ENCODE measurements at regions not wholly inside any gene's neighbourhood (a gene's known extent, or its start where the extent isn't known, plus 50 kb on each side); places are given as distances from the start of the nearest gene placed in this dataset.

DNA sequence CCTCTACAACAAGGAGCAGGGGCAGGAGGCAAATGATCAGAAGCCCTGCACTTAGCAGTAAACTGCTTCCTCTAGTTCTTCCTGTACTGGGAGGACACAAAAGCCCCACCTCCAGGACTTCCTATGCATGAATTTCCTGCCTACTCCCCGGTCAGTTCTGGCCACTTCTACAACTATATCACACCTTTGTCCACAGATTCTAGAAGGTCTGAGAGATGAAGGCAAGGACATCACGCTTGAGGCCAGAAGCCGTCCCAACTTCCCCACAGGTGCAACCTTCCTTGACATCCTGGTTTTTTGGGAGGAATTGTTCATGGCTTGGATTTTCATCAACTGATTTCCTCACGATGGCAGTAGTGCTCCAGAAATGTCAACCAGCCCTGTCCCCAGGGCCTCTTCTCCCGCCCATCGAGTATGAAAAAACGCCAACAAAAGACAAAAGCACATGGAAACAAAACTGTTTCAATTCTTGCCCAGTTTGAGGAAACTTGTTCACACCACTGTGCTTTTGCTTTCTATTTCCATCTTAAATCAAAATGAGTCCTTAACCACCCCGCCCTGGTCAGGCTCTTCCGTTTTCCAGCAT lies 206.5 kb upstream of the STK26 start:
- H3K4me3 ChIP-seq (replicated peaks; ENCODE audit: insufficient read depth, low read length): no peak overlapping the region
- DNase-seq (ENCODE audit: low read depth in 1 of 2, low spot score in 1 of 2): peak in 1 of 2 experiments; percentile 82
- no peak overlapping the region; the same call in 1 of the 2 replicates for H3K27ac ChIP-seq (replicated peaks)
- H3K27me3 ChIP-seq (ENCODE audit: insufficient read depth, poor library complexity, severe bottlenecking): no peaks in the 10 kb centered on the region
- no peak for TF ChIP-seq SPI1 (IDR thresholded peaks at IDR 0.05; ENCODE audit: borderline replicate concordance, low read depth)
- TF ChIP-seq, protein P1, sequence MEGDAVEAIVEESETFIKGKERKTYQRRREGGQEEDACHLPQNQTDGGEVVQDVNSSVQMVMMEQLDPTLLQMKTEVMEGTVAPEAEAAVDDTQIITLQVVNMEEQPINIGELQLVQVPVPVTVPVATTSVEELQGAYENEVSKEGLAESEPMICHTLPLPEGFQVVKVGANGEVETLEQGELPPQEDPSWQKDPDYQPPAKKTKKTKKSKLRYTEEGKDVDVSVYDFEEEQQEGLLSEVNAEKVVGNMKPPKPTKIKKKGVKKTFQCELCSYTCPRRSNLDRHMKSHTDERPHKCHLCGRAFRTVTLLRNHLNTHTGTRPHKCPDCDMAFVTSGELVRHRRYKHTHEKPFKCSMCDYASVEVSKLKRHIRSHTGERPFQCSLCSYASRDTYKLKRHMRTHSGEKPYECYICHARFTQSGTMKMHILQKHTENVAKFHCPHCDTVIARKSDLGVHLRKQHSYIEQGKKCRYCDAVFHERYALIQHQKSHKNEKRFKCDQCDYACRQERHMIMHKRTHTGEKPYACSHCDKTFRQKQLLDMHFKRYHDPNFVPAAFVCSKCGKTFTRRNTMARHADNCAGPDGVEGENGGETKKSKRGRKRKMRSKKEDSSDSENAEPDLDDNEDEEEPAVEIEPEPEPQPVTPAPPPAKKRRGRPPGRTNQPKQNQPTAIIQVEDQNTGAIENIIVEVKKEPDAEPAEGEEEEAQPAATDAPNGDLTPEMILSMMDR (IDR thresholded peaks at IDR 0.05; ENCODE audit: insufficient read depth, low read length): no peak
- no peak for TF ChIP-seq GABPA (IDR thresholded peaks at IDR 0.05; ENCODE audit: low read depth)

GRCh38 chrX:131818297-131818936 lies 204.7 kb upstream of the STK26 start:
- Histone ChIP-seq H3K4me3 (replicated peaks; ENCODE audit: insufficient read depth, low read length) (no peak overlapping the region), H3K27ac (replicated peaks) (no peak overlapping the region), H3K27me3 (ENCODE audit: insufficient read depth, poor library complexity, severe bottlenecking) (no peaks in the 10 kb centered on the region)
- TF ChIP-seq, protein P2, sequence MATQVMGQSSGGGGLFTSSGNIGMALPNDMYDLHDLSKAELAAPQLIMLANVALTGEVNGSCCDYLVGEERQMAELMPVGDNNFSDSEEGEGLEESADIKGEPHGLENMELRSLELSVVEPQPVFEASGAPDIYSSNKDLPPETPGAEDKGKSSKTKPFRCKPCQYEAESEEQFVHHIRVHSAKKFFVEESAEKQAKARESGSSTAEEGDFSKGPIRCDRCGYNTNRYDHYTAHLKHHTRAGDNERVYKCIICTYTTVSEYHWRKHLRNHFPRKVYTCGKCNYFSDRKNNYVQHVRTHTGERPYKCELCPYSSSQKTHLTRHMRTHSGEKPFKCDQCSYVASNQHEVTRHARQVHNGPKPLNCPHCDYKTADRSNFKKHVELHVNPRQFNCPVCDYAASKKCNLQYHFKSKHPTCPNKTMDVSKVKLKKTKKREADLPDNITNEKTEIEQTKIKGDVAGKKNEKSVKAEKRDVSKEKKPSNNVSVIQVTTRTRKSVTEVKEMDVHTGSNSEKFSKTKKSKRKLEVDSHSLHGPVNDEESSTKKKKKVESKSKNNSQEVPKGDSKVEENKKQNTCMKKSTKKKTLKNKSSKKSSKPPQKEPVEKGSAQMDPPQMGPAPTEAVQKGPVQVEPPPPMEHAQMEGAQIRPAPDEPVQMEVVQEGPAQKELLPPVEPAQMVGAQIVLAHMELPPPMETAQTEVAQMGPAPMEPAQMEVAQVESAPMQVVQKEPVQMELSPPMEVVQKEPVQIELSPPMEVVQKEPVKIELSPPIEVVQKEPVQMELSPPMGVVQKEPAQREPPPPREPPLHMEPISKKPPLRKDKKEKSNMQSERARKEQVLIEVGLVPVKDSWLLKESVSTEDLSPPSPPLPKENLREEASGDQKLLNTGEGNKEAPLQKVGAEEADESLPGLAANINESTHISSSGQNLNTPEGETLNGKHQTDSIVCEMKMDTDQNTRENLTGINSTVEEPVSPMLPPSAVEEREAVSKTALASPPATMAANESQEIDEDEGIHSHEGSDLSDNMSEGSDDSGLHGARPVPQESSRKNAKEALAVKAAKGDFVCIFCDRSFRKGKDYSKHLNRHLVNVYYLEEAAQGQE (IDR thresholded peaks at IDR 0.05; ENCODE audit: insufficient replicate concordance, low read depth): no peak
- TF ChIP-seq, protein P1 (IDR thresholded peaks at IDR 0.05; ENCODE audit: insufficient read depth, low read length): no peak
- no peak for TF ChIP-seq GABPA (IDR thresholded peaks at IDR 0.05; ENCODE audit: low read depth)
- TF ChIP-seq SPI1 (IDR thresholded peaks at IDR 0.05; ENCODE audit: borderline replicate concordance, low read depth): no peak
- no peak for TF ChIP-seq POLR2AphosphoS5 (IDR thresholded peaks at IDR 0.05; ENCODE audit: low read depth)
- DNase-seq (ENCODE audit: low read depth in 1 of 2, low spot score in 1 of 2): no peak

- peak in 1 of 2 experiments; percentile 83 for DNase-seq (ENCODE audit: low read depth in 1 of 2, low spot score in 1 of 2)
- no peak overlapping the region for H3K4me3 ChIP-seq (replicated peaks; ENCODE audit: insufficient read depth, low read length)
- peak; percentile 74 for TF ChIP-seq GABPA (IDR thresholded peaks at IDR 0.05; ENCODE audit: low read depth)
- no peak for TF ChIP-seq POLR2AphosphoS5 (IDR thresholded peaks at IDR 0.05; ENCODE audit: low read depth)
- TF ChIP-seq, protein P2 (IDR thresholded peaks at IDR 0.05; ENCODE audit: insufficient replicate concordance, low read depth): no peak
- no peaks in the 10 kb centered on the region for H3K27me3 ChIP-seq (ENCODE audit: insufficient read depth, poor library complexity, severe bottlenecking)
- peak overlapping the region; percentile 83 for H3K27ac ChIP-seq (replicated peaks)
Observed at GRCh38 chrX:131821945-131822622, 201.0 kb upstream of the STK26 start.

GRCh38 chrX:131826572-131826971 lies 196.5 kb upstream of the STK26 start:
- H3K4me3 ChIP-seq (replicated peaks; ENCODE audit: insufficient read depth, low read length): no peak overlapping the region
- no peak overlapping the region for H3K27ac ChIP-seq (replicated peaks)
- no peak for DNase-seq (ENCODE audit: low read depth in 1 of 2, low spot score in 1 of 2)
- TF ChIP-seq, protein P2 (IDR thresholded peaks at IDR 0.05; ENCODE audit: insufficient replicate concordance, low read depth): no peak
- TF ChIP-seq, protein P1 (IDR thresholded peaks at IDR 0.05; ENCODE audit: insufficient read depth, low read length): no peak
- TF ChIP-seq GABPA (IDR thresholded peaks at IDR 0.05; ENCODE audit: low read depth) (no peak), SPI1 (IDR thresholded peaks at IDR 0.05; ENCODE audit: borderline replicate concordance, low read depth) (no peak), POLR2AphosphoS5 (IDR thresholded peaks at IDR 0.05; ENCODE audit: low read depth) (no peak)
- no peaks in the 10 kb centered on the region for H3K27me3 ChIP-seq (ENCODE audit: insufficient read depth, poor library complexity, severe bottlenecking)
